ENCODE measurements at regions not wholly inside any gene's neighbourhood (a gene's known extent, or its start where the extent isn't known, plus 50 kb on each side); places are given as distances from the start of the nearest gene placed in this dataset.
A peak's percentile ranks its signal among the peaks of the same experiment; 100 is the strongest.

- H3K4me1 Mint-ChIP-seq, result no peaks in the 10 kb centered on the region
- TF ChIP-seq CTCF (IDR thresholded peaks at IDR 0.05), result no peak
- no peaks in the 10 kb centered on the region for H3K36me3 Mint-ChIP-seq (ENCODE audit: low read depth)
- no peak for DNase-seq
- H3K4me3 Mint-ChIP-seq, result no peak overlapping the region
- H3K9me3 Mint-ChIP-seq, result no peaks in the 10 kb centered on the region
- H3K27ac Mint-ChIP-seq, result peak overlapping the region; percentile 3
- no peaks in the 10 kb centered on the region for H3K27me3 Mint-ChIP-seq (ENCODE audit: low read depth, poor library complexity)
Observed at GRCh38 chr14:43041976-43042375, 1435.3 kb downstream of the LRFN5 start.

GRCh38 chr14:43041207-43041606 is 1434.5 kb downstream of the LRFN5 start:
- no peak for DNase-seq
- no peak for TF ChIP-seq CTCF (IDR thresholded peaks at IDR 0.05)
- Mint-ChIP-seq H3K36me3 (ENCODE audit: low read depth) (no peaks in the 10 kb centered on the region), H3K27me3 (ENCODE audit: low read depth, poor library complexity) (no peaks in the 10 kb centered on the region), H3K27ac (no peak overlapping the region), H3K9me3 (no peaks in the 10 kb centered on the region), H3K4me1 (no peaks in the 10 kb centered on the region), H3K4me3 (no peak overlapping the region)

- no peaks in the 10 kb centered on the region for H3K9me3 Mint-ChIP-seq
- H3K4me1 Mint-ChIP-seq, result no peaks in the 10 kb centered on the region
- no peak overlapping the region for H3K27ac Mint-ChIP-seq
- no peak overlapping the region for H3K4me3 Mint-ChIP-seq
- TF ChIP-seq CTCF (IDR thresholded peaks at IDR 0.05), result no peak
- H3K36me3 Mint-ChIP-seq (ENCODE audit: low read depth), result no peaks in the 10 kb centered on the region
- no peaks in the 10 kb centered on the region for H3K27me3 Mint-ChIP-seq (ENCODE audit: low read depth, poor library complexity)
- no peak for DNase-seq
Observed at GRCh38 chr14:43039881-43040280, 1433.2 kb downstream of the LRFN5 start.

- DNase-seq, result no peak
- Mint-ChIP-seq H3K9me3 (no peaks in the 10 kb centered on the region), H3K4me3 (no peak overlapping the region), H3K4me1 (no peaks in the 10 kb centered on the region), H3K27ac (no peak overlapping the region), H3K36me3 (ENCODE audit: low read depth) (no peaks in the 10 kb centered on the region), H3K27me3 (ENCODE audit: low read depth, poor library complexity) (no peaks in the 10 kb centered on the region)
- TF ChIP-seq CTCF (IDR thresholded peaks at IDR 0.05), result no peak
Observed at GRCh38 chr14:43031598-43031997, 1424.9 kb downstream of the LRFN5 start.

- DNase-seq, result no peak
- H3K27ac Mint-ChIP-seq, result no peak overlapping the region
- peaks cover 5% of the 10 kb centered on the region for H3K4me1 Mint-ChIP-seq
- no peaks in the 10 kb centered on the region for H3K27me3 Mint-ChIP-seq (ENCODE audit: low read depth, poor library complexity)
- no peak overlapping the region for H3K4me3 Mint-ChIP-seq
- H3K36me3 Mint-ChIP-seq (ENCODE audit: low read depth), result no peaks in the 10 kb centered on the region
- TF ChIP-seq CTCF (IDR thresholded peaks at IDR 0.05), result no peak
- H3K9me3 Mint-ChIP-seq, result no peaks in the 10 kb centered on the region
Observed at GRCh38 chr14:43022094-43022800, 1415.6 kb downstream of the LRFN5 start.

GRCh38 chr14:43019826-43020225 is 1413.2 kb downstream of the LRFN5 start:
- Mint-ChIP-seq H3K4me3 (no peak overlapping the region), H3K27ac (no peak overlapping the region), H3K27me3 (ENCODE audit: low read depth, poor library complexity) (no peaks in the 10 kb centered on the region), H3K9me3 (no peaks in the 10 kb centered on the region), H3K36me3 (ENCODE audit: low read depth) (no peaks in the 10 kb centered on the region), H3K4me1 (no peaks in the 10 kb centered on the region)
- no peak for DNase-seq
- no peak for TF ChIP-seq CTCF (IDR thresholded peaks at IDR 0.05)

Data from nephron progenitor cell (in vitro differentiated cells).